ENCODE measurements at regions not wholly inside any gene's neighbourhood (a gene's known extent, or its start where the extent isn't known, plus 50 kb on each side); places are given as distances from the start of the nearest gene placed in this dataset.

- no peaks in the 10 kb centered on the region for H3K9me3 ChIP-seq (ENCODE audit: control insufficient read depth in 4 of 4, low read length in 3 of 4)
- 74% methylated on average over 3 of the region's 3 CpGs for WGBS
- H3K27me3 ChIP-seq (ENCODE audit: control insufficient read depth in 4 of 4, insufficient read depth in 4 of 4, low read length in 3 of 4): no peaks in the 10 kb centered on the region
- no peaks in the 10 kb centered on the region for H3K4me1 ChIP-seq (ENCODE audit: control insufficient read depth in 4 of 4, insufficient read depth in 4 of 4, low read length in 3 of 4)
- H3K36me3 ChIP-seq (ENCODE audit: control insufficient read depth in 4 of 4, insufficient read depth in 3 of 4, low read depth in 1 of 4, low read length in 3 of 4): no peaks in the 10 kb centered on the region
- no peak overlapping the region for H3K9ac ChIP-seq (ENCODE audit: low read depth in 1 of 2, low read length in 2 of 2)
- TF ChIP-seq SP1 (IDR thresholded peaks at IDR 0.05): no peak
- TF ChIP-seq RXRA (IDR thresholded peaks at IDR 0.05): no peak
- no peak overlapping the region for H3K27ac ChIP-seq (ENCODE audit: low read depth in 1 of 2, low read length in 2 of 2)
- H3K4me3 ChIP-seq (ENCODE audit: low read depth in 1 of 3, low read length in 3 of 3): no peak overlapping the region
- no peak for DNase-seq (ENCODE audit: low spot score)
Observed at GRCh38 chr20:12023194-12023795, 105.6 kb downstream of the BTBD3 start.

DNA sequence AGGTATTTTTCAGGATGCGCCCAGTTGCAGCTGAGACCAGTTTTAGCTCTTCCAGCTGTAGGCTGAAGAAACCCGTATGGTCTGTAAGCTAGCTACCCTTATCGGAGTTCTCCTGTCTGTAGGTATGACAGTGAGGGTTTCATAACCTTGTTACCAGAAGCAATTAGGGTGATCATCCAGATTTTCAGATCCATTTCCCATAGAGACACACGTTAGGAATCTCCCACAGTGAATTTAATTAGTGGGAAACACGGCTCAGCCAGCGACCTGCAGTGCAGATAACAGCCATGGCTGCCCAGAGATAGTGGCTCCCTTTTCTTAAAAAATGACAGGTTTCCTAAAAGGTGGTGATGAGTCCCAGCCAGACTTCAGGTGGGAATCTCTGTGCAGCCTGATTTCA lies 111.1 kb downstream of the BTBD3 start:
- no peak for DNase-seq (ENCODE audit: low spot score)
- TF ChIP-seq YY1 (IDR thresholded peaks at IDR 0.05): no peak
- TF ChIP-seq, protein P1, sequence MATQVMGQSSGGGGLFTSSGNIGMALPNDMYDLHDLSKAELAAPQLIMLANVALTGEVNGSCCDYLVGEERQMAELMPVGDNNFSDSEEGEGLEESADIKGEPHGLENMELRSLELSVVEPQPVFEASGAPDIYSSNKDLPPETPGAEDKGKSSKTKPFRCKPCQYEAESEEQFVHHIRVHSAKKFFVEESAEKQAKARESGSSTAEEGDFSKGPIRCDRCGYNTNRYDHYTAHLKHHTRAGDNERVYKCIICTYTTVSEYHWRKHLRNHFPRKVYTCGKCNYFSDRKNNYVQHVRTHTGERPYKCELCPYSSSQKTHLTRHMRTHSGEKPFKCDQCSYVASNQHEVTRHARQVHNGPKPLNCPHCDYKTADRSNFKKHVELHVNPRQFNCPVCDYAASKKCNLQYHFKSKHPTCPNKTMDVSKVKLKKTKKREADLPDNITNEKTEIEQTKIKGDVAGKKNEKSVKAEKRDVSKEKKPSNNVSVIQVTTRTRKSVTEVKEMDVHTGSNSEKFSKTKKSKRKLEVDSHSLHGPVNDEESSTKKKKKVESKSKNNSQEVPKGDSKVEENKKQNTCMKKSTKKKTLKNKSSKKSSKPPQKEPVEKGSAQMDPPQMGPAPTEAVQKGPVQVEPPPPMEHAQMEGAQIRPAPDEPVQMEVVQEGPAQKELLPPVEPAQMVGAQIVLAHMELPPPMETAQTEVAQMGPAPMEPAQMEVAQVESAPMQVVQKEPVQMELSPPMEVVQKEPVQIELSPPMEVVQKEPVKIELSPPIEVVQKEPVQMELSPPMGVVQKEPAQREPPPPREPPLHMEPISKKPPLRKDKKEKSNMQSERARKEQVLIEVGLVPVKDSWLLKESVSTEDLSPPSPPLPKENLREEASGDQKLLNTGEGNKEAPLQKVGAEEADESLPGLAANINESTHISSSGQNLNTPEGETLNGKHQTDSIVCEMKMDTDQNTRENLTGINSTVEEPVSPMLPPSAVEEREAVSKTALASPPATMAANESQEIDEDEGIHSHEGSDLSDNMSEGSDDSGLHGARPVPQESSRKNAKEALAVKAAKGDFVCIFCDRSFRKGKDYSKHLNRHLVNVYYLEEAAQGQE (IDR thresholded peaks at IDR 0.05): no peak
- TF ChIP-seq HNF4G (IDR thresholded peaks at IDR 0.05): no peak
- TF ChIP-seq, protein P2, sequence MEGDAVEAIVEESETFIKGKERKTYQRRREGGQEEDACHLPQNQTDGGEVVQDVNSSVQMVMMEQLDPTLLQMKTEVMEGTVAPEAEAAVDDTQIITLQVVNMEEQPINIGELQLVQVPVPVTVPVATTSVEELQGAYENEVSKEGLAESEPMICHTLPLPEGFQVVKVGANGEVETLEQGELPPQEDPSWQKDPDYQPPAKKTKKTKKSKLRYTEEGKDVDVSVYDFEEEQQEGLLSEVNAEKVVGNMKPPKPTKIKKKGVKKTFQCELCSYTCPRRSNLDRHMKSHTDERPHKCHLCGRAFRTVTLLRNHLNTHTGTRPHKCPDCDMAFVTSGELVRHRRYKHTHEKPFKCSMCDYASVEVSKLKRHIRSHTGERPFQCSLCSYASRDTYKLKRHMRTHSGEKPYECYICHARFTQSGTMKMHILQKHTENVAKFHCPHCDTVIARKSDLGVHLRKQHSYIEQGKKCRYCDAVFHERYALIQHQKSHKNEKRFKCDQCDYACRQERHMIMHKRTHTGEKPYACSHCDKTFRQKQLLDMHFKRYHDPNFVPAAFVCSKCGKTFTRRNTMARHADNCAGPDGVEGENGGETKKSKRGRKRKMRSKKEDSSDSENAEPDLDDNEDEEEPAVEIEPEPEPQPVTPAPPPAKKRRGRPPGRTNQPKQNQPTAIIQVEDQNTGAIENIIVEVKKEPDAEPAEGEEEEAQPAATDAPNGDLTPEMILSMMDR (IDR thresholded peaks at IDR 0.05; ENCODE audit: low read depth, low read length, missing input control): no peak
- TF ChIP-seq GABPA (IDR thresholded peaks at IDR 0.05 in 1 of 2, conservative IDR thresholded peaks at IDR 0.05 in 1 of 2): no peak
- no peak for TF ChIP-seq JUND (IDR thresholded peaks at IDR 0.05)
- TF ChIP-seq FOXA2 (IDR thresholded peaks at IDR 0.05): no peak
- no peak for TF ChIP-seq SP1 (IDR thresholded peaks at IDR 0.05)
- no peak for TF ChIP-seq HNF4A (conservative IDR thresholded peaks at IDR 0.05)
- no peak for TF ChIP-seq NR2F2 (IDR thresholded peaks at IDR 0.05)
- no peak for TF ChIP-seq FOXA1 (IDR thresholded peaks at IDR 0.05)
- no peak for TF ChIP-seq EGR1 (IDR thresholded peaks at IDR 0.05; ENCODE audit: low read depth in 2 of 2)
- no peak for TF ChIP-seq RAD21 (IDR thresholded peaks at IDR 0.05)
- TF ChIP-seq TAF1 (conservative IDR thresholded peaks at IDR 0.05): no peak
- TF ChIP-seq RXRA (IDR thresholded peaks at IDR 0.05): no peak
- TF ChIP-seq, protein P3, sequence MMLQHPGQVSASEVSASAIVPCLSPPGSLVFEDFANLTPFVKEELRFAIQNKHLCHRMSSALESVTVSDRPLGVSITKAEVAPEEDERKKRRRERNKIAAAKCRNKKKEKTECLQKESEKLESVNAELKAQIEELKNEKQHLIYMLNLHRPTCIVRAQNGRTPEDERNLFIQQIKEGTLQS (IDR thresholded peaks at IDR 0.05): no peak
- TF ChIP-seq, protein P4, sequence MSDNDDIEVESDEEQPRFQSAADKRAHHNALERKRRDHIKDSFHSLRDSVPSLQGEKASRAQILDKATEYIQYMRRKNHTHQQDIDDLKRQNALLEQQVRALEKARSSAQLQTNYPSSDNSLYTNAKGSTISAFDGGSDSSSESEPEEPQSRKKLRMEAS (IDR thresholded peaks at IDR 0.05): no peak
- TF ChIP-seq, protein P5, sequence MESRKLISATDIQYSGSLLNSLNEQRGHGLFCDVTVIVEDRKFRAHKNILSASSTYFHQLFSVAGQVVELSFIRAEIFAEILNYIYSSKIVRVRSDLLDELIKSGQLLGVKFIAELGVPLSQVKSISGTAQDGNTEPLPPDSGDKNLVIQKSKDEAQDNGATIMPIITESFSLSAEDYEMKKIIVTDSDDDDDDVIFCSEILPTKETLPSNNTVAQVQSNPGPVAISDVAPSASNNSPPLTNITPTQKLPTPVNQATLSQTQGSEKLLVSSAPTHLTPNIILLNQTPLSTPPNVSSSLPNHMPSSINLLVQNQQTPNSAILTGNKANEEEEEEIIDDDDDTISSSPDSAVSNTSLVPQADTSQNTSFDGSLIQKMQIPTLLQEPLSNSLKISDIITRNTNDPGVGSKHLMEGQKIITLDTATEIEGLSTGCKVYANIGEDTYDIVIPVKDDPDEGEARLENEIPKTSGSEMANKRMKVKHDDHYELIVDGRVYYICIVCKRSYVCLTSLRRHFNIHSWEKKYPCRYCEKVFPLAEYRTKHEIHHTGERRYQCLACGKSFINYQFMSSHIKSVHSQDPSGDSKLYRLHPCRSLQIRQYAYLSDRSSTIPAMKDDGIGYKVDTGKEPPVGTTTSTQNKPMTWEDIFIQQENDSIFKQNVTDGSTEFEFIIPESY (IDR thresholded peaks at IDR 0.05): no peak
- WGBS: 89% methylated on average over 6 of the region's 6 CpGs
- Histone ChIP-seq H3K4me1 (ENCODE audit: control insufficient read depth in 4 of 4, insufficient read depth in 4 of 4, low read length in 3 of 4) (no peaks in the 10 kb centered on the region), H3K9me3 (ENCODE audit: control insufficient read depth in 4 of 4, low read length in 3 of 4) (no peaks in the 10 kb centered on the region), H3K36me3 (ENCODE audit: control insufficient read depth in 4 of 4, insufficient read depth in 3 of 4, low read depth in 1 of 4, low read length in 3 of 4) (no peaks in the 10 kb centered on the region), H3K4me3 (ENCODE audit: low read depth in 1 of 3, low read length in 3 of 3) (no peak overlapping the region), H3K27me3 (ENCODE audit: control insufficient read depth in 4 of 4, insufficient read depth in 4 of 4, low read length in 3 of 4) (no peaks in the 10 kb centered on the region), H3K27ac (ENCODE audit: low read depth in 1 of 2, low read length in 2 of 2) (no peak overlapping the region), H3K9ac (ENCODE audit: low read depth in 1 of 2, low read length in 2 of 2) (no peak overlapping the region)
